Left ventricle myocardium superior (tissue), 1 donor: ENCODE measurements at regions not wholly inside any gene's neighbourhood (a gene's known extent, or its start where the extent isn't known, plus 50 kb on each side); places are given as distances from the start of the nearest gene placed in this dataset.

Experiments
- ATAC-seq: fragments of 200-7000 bp; cut with Tn5 transposase; one replicate; pipeline ENCODE4 v1.9.1; 2020; ENCODE audit warnings: mild to moderate bottlenecking, moderate library complexity
- DNase-seq: peaks from one replicate; pipeline ENCODE4 v3.0.0-alpha.2; 2020
- intact Hi-C: fragments of 100-400 bp; cut with micrococcal nuclease; formaldehyde crosslinking; loops from one replicate; pipeline ENCODE4 v1.11.0; 2022
- donor health status: DM: no; HTN: yes; CAD: no; lungs with severe emphysema.

DNA sequence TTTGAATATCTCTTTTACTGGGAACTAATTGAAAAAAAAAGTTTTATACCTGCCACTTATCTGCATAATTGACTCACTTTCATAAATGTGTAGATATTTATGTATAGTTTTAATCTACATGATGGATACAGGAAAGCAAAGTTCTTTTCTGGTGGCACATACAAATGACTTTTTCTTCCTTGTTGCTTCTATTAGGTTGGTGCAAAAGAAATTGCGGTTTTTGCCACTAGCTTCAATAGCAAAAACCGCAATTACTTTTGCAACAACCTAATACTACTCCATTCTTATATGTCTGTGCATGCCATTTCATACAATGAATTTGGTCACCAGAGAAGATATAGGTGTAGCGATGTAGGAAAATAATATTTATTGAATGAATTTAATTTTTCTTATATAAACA lies 344.5 kb upstream of the PCDH20 start:
- no peak for DNase-seq
- no peak for ATAC-seq
- intact Hi-C loops, result no loop called here

- ATAC-seq (no peak), DNase-seq (no peak)
- intact Hi-C loops, result no loop called here
These were observed 340.4 kb upstream of the PCDH20 start for GRCh38 chr13:61756031-61756430.

- DNase-seq (no peak), ATAC-seq (no peak)
- intact Hi-C loops, result no loop called here
These were observed 335.4 kb upstream of the PCDH20 start for GRCh38 chr13:61751039-61751438.

DNA sequence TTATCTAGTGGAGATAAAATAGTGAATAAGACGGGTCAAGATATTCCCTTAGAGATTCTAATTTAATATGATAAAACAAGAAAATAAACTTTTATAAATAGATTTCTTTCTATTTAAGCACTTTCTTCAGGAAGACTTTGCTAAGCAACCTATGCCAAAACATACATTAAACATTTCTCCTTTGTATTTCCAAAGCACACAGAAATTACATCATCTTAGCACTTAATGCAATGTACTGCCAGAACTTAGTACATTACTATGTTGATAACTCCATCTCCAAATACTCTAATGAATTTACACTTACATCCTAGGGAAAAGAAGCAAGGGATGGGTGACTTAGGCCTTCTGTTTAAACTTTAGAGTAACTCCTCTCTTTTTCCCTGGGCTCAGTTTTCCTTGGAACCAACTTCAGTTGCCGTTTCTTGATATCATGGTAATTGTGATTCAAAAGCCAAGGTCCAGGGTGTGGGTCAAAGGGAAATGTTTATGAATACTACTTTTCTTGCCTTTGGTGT lies 322.6 kb upstream of the PCDH20 start:
- ATAC-seq (no peak), DNase-seq (no peak)
- intact Hi-C loops, result no loop called here

GRCh38 chr13:61734683-61735082 lies 319.0 kb upstream of the PCDH20 start:
- intact Hi-C loops, result no loop called here

DNA sequence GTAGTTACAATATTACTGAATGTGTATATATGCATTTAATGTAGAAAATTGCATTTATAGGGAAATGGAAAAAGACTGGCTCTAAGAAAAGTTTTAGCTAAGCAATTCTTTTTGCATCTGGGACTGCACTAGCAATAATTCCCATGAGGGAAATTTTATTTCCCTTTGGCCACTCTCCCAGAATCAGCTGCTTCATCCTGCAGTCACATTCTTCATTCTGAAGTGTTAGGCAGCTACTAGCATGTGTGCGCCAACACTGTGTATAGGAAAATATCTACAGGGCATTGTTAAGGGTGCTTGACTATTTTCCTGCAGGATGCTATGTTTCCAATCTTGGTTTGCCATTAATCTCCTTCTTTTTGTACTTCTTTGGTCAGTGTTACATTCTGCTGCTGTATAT lies 312.8 kb upstream of the PCDH20 start:
- intact Hi-C loops, result no loop called here
- ATAC-seq (peak; percentile 44), DNase-seq (no peak)

More at GRCh38 chr13:61734683-61735082, 319.0 kb upstream of the PCDH20 start:
- ATAC-seq, result no peak
- no peak for DNase-seq

- intact Hi-C loops, result no loop called here
- ATAC-seq, result no peak
- no peak for DNase-seq
These were observed 312.1 kb upstream of the PCDH20 start for GRCh38 chr13:61727767-61728166.

DNA sequence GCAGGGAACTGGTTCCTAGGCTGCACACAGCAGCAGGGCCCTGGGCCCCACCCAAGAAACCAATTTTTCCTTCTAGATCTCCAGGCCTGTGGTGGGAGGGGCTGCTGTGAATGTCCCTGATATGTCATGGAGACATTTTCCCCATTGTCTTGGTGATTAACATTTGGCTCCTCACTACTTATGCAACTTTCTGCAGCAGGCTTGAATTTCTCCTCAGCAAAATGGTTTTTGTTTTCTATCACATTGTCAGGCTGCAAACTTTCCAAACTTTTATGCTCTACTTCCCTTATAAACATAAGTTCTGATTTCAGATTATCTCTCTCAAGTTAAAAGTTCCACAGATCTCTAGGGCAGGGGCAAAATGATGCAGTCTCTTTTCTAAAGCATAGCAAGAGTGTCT lies 310.2 kb upstream of the PCDH20 start:
- ATAC-seq (no peak), DNase-seq (no peak)
- intact Hi-C loops, result no loop called here

GRCh38 chr13:61722119-61722518 lies 306.5 kb upstream of the PCDH20 start:
- ATAC-seq (no peak), DNase-seq (no peak)
- intact Hi-C loops, result no loop called here

DNA sequence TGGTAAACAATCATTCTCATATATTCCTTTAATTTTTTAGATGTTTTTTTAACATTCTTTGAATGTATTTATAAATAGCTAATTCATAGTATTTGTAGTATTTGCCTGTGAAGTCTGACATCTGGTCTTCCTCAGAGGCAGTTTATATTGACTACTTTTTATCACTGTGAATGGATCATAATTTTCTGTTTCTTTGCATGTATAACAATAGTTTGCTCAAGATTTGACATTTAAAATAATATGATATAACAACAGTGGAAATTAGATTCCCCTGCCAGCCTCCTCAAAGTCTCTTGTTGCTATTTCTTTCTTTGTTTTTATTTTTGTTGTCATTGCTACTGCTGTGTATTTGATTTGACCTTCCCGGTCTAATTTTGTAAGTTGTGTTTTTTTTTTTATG lies 297.0 kb upstream of the PCDH20 start:
- ATAC-seq (no peak), DNase-seq (no peak)
- intact Hi-C loops, result no loop called here

- no peak for DNase-seq
- intact Hi-C loops, result no loop called here
- ATAC-seq, result no peak
These were observed 293.6 kb upstream of the PCDH20 start for GRCh38 chr13:61709258-61709657.

GRCh38 chr13:61706899-61707298 lies 291.2 kb upstream of the PCDH20 start:
- intact Hi-C loops, result no loop called here
- no peak for ATAC-seq
- DNase-seq, result no peak

DNA sequence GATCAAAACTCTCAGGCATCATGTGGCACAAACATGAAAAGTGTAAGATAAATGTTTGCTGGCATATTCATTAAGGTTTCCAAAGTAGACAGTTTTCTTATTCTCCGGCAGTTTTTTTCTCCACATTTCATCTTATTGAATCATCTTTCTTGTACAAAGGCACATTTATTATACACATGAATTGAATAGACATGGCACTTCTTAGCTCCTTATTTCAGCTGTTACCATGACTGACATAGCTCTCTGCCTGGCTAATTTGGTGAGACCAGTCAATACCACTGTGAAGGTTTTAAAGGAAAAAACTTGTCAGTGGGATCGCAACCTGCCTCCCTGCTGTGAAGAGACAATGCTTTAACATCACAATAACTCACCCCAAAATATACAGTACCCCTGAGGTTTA lies 285.0 kb upstream of the PCDH20 start:
- DNase-seq, result no peak
- intact Hi-C loops, result no loop called here

GRCh38 chr13:61700181-61700580 lies 284.5 kb upstream of the PCDH20 start:
- ATAC-seq, result no peak
- no peak for DNase-seq
- intact Hi-C loops, result no loop called here

More for the DNA sequence above, 285.0 kb upstream of the PCDH20 start:
- no peak for ATAC-seq

- ATAC-seq (no peak), DNase-seq (no peak)
- intact Hi-C loops, result no loop called here
These were observed 281.0 kb upstream of the PCDH20 start for GRCh38 chr13:61696676-61697075.

- intact Hi-C loops, result no loop called here
- DNase-seq (no peak), ATAC-seq (no peak)
These were observed 279.5 kb upstream of the PCDH20 start for GRCh38 chr13:61695147-61695546.

DNA sequence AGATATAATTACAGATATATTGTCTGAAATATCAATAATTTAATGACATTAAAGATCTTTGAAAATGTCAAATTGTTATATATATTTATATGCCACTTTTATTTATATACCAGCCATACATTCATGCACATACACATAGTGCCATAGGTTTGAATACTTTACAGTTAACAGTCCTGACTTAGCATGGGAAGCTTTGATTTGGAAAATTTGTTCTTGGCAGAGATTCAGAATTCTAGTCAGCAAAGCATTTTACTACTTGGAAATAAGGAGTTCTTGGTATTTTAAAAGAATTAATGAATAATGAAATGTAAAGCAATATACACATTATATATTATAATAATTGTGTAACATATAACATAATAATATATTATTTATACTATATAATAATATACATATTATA lies 277.0 kb upstream of the PCDH20 start:
- intact Hi-C loops, result no loop called here
- DNase-seq, result no peak
- ATAC-seq, result no peak

- ATAC-seq, result no peak
- no peak for DNase-seq
- intact Hi-C loops, result no loop called here
These were observed 270.0 kb upstream of the PCDH20 start for GRCh38 chr13:61685682-61686012.

- DNase-seq (no peak), ATAC-seq (no peak)
- intact Hi-C loops, result no loop called here
These were observed 269.5 kb upstream of the PCDH20 start for GRCh38 chr13:61684976-61685681.

DNA sequence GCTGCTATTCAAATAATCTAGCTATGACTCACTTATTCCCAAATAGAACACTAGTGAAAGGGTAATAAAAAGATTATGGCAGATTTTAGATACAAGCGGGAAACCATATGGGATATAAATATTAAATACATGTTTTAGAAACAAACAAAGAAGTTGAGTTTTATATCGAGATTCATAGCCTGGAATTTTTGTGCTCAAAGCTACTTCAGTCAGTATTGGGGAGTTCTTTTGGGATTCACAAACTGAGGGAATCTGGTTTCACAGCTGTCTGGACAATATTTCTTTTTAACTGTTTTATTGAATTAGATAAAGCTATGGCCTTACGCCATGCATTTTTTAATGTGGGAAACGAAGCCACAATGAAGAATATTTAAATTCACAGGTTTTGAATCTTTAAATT lies 257.1 kb upstream of the PCDH20 start:
- intact Hi-C loops, result no loop called here
- DNase-seq, result no peak
- ATAC-seq, result no peak

- intact Hi-C loops, result no loop called here
- DNase-seq (no peak), ATAC-seq (no peak)
These were observed 254.9 kb upstream of the PCDH20 start for GRCh38 chr13:61670384-61671161.
